ENCODE measurements at regions not wholly inside any gene's neighbourhood (a gene's known extent, or its start where the extent isn't known, plus 50 kb on each side); places are given as distances from the start of the nearest gene placed in this dataset.

- TF ChIP-seq ZFP41 (CRISPR knock-in tag; IDR thresholded peaks at IDR 0.05; ENCODE audit: borderline replicate concordance) (no peak), SAFB2 (CRISPR knock-in tag; IDR thresholded peaks at IDR 0.05; ENCODE audit: borderline replicate concordance, low read depth) (no peak), ZFY (CRISPR knock-in tag; IDR thresholded peaks at IDR 0.05) (no peak), PCBP1 (IDR thresholded peaks at IDR 0.05; ENCODE audit: borderline replicate concordance, low read depth, low read length) (no peak), SRSF4 (IDR thresholded peaks at IDR 0.05; ENCODE audit: low read depth, low read length, poor library complexity, severe bottlenecking) (no peak), RXRB (CRISPR knock-in tag; IDR thresholded peaks at IDR 0.05; ENCODE audit: borderline replicate concordance) (peak; percentile 62), XBP1 (CRISPR knock-in tag; IDR thresholded peaks at IDR 0.05) (no peak), HIVEP1 (CRISPR knock-in tag; IDR thresholded peaks at IDR 0.05) (no peak), SRY (CRISPR knock-in tag; IDR thresholded peaks at IDR 0.05) (no peak), MNT (IDR thresholded peaks at IDR 0.05) (no peak), NFE2L1 (CRISPR knock-in tag; IDR thresholded peaks at IDR 0.05; ENCODE audit: borderline replicate concordance) (no peak), MLLT10 (CRISPR knock-in tag; IDR thresholded peaks at IDR 0.05) (no peak), CCDC6 (CRISPR knock-in tag; IDR thresholded peaks at IDR 0.05) (no peak), SOX6 (IDR thresholded peaks at IDR 0.05) (no peak), SOX6 (CRISPR knock-in tag; IDR thresholded peaks at IDR 0.05) (peak; percentile 96), ATRX (CRISPR knock-in tag; IDR thresholded peaks at IDR 0.05; ENCODE audit: borderline replicate concordance) (no peak), DR1 (CRISPR knock-in tag; IDR thresholded peaks at IDR 0.05) (no peak), ARNT2 (CRISPR knock-in tag; IDR thresholded peaks at IDR 0.05; ENCODE audit: low read depth) (no peak)
- TF ChIP-seq, protein P1, sequence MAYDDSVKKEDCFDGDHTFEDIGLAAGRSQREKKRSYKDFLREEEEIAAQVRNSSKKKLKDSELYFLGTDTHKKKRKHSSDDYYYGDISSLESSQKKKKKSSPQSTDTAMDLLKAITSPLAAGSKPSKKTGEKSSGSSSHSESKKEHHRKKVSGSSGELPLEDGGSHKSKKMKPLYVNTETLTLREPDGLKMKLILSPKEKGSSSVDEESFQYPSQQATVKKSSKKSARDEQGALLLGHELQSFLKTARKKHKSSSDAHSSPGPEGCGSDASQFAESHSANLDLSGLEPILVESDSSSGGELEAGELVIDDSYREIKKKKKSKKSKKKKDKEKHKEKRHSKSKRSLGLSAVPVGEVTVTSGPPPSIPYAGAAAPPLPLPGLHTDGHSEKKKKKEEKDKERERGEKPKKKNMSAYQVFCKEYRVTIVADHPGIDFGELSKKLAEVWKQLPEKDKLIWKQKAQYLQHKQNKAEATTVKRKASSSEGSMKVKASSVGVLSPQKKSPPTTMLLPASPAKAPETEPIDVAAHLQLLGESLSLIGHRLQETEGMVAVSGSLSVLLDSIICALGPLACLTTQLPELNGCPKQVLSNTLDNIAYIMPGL (CRISPR knock-in tag; IDR thresholded peaks at IDR 0.05; ENCODE audit: borderline replicate concordance in 1 of 2, low read depth in 1 of 2): no peak
- TF ChIP-seq, protein P2, sequence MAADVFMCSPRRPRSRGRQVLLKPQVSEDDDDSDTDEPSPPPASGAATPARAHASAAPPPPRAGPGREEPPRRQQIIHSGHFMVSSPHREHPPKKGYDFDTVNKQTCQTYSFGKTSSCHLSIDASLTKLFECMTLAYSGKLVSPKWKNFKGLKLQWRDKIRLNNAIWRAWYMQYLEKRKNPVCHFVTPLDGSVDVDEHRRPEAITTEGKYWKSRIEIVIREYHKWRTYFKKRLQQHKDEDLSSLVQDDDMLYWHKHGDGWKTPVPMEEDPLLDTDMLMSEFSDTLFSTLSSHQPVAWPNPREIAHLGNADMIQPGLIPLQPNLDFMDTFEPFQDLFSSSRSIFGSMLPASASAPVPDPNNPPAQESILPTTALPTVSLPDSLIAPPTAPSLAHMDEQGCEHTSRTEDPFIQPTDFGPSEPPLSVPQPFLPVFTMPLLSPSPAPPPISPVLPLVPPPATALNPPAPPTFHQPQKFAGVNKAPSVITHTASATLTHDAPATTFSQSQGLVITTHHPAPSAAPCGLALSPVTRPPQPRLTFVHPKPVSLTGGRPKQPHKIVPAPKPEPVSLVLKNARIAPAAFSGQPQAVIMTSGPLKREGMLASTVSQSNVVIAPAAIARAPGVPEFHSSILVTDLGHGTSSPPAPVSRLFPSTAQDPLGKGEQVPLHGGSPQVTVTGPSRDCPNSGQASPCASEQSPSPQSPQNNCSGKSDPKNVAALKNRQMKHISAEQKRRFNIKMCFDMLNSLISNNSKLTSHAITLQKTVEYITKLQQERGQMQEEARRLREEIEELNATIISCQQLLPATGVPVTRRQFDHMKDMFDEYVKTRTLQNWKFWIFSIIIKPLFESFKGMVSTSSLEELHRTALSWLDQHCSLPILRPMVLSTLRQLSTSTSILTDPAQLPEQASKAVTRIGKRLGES (CRISPR knock-in tag; IDR thresholded peaks at IDR 0.05; ENCODE audit: borderline replicate concordance): no peak
- TF ChIP-seq, protein P3, sequence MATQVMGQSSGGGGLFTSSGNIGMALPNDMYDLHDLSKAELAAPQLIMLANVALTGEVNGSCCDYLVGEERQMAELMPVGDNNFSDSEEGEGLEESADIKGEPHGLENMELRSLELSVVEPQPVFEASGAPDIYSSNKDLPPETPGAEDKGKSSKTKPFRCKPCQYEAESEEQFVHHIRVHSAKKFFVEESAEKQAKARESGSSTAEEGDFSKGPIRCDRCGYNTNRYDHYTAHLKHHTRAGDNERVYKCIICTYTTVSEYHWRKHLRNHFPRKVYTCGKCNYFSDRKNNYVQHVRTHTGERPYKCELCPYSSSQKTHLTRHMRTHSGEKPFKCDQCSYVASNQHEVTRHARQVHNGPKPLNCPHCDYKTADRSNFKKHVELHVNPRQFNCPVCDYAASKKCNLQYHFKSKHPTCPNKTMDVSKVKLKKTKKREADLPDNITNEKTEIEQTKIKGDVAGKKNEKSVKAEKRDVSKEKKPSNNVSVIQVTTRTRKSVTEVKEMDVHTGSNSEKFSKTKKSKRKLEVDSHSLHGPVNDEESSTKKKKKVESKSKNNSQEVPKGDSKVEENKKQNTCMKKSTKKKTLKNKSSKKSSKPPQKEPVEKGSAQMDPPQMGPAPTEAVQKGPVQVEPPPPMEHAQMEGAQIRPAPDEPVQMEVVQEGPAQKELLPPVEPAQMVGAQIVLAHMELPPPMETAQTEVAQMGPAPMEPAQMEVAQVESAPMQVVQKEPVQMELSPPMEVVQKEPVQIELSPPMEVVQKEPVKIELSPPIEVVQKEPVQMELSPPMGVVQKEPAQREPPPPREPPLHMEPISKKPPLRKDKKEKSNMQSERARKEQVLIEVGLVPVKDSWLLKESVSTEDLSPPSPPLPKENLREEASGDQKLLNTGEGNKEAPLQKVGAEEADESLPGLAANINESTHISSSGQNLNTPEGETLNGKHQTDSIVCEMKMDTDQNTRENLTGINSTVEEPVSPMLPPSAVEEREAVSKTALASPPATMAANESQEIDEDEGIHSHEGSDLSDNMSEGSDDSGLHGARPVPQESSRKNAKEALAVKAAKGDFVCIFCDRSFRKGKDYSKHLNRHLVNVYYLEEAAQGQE (IDR thresholded peaks at IDR 0.05; ENCODE audit: borderline replicate concordance in 1 of 2, low read depth in 1 of 2, low read length in 2 of 2): no peak
Measured at GRCh38 chr5:102138243-102138653, 157.8 kb downstream of the SLCO4C1 start (continued).
